GM10248 (cell line): ENCODE measurements at regions not wholly inside any gene's neighbourhood (a gene's known extent, or its start where the extent isn't known, plus 50 kb on each side); places are given as distances from the start of the nearest gene placed in this dataset.

ENCODE experiments used
- CTCF ChIA-PET: fragments of 300-600 bp; sonication (Branson Sonifier 250); formaldehyde crosslinking; extraction: SDS; loops from one replicate; lab custom pipeline; 2021; ENCODE audit warnings: antibody characterized with exemption; lab: Yijun Ruan, JAX
- POLR2A ChIA-PET: fragments of 350-650 bp; sonication (Branson Sonifier 250); formaldehyde crosslinking; extraction: SDS; loops from one replicate; lab custom pipeline; 2020; ENCODE audit warnings: antibody characterized with exemption; lab: Yijun Ruan, JAX
- DNase-seq: peaks from one replicate; pipeline ENCODE4 v3.0.0; 2012; ENCODE audit errors: extremely low spot score
- TF ChIP-seq, protein P1 (sequence below): IDR thresholded peaks from 2 replicates; pipeline ENCODE4 v1.5.1; 2012; ENCODE audit warnings: mild to moderate bottlenecking, low read depth; ENCODE audit errors: extremely low read depth, missing control alignments, control extremely low read depth

DNA sequence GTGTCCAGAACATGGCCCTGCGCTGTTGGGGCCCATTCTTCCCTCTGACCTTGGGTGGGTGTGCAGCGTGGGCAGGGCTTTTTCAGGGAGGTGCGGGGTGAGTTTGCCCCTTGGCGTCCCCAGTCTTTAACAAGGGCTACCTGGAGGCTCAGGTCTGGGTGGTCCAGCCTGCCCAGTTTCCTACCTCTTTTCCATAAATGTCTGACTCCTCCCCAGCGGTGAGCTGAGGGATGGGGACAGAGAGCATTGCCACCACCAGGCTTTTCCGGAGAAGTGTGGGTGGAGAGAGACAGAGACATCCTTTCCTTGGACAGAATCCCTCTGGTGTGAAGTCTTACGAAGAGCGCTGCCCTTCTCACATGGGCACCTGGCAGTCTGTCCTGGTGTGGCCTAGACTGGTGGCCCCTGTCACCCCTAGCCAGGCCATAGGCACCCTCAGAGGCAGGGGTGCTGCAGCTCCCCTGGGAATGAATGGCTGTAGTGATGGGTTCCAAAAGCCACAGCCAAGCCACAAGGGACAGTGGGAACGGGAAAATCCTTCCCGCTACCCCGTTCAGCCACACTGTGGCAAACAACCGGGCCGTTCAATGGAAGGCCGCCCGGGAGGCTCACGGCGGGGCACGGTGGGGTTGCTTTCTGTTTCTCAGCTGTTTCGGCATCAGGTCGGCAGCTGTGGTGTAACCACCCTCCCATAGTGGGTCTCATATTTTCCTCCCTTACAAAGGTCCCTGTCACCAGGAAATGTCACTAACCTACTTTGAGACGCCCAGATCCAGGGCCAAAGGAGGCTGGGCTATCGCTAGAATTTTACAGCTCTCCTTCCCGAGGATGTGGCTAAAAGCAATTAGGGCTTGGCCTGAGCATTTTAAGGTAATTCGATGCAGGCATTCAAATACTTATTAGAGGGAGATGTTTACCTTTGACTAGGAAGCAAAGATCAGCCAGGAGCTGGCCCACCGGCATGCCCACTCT is 61.9 kb upstream of the GSE1 start:
- ChIA-PET CTCF (interaction anchor here (1.2 to 4.5 kb wide), 5 partner anchors 24 to 203 kb away, joined by 3 to 21 read pairs (median 3); no protein-coding TSS in a partner anchor), POLR2A (no interaction called here)
- TF ChIP-seq, protein P1, sequence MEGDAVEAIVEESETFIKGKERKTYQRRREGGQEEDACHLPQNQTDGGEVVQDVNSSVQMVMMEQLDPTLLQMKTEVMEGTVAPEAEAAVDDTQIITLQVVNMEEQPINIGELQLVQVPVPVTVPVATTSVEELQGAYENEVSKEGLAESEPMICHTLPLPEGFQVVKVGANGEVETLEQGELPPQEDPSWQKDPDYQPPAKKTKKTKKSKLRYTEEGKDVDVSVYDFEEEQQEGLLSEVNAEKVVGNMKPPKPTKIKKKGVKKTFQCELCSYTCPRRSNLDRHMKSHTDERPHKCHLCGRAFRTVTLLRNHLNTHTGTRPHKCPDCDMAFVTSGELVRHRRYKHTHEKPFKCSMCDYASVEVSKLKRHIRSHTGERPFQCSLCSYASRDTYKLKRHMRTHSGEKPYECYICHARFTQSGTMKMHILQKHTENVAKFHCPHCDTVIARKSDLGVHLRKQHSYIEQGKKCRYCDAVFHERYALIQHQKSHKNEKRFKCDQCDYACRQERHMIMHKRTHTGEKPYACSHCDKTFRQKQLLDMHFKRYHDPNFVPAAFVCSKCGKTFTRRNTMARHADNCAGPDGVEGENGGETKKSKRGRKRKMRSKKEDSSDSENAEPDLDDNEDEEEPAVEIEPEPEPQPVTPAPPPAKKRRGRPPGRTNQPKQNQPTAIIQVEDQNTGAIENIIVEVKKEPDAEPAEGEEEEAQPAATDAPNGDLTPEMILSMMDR: no peak
- no peak for DNase-seq

DNA sequence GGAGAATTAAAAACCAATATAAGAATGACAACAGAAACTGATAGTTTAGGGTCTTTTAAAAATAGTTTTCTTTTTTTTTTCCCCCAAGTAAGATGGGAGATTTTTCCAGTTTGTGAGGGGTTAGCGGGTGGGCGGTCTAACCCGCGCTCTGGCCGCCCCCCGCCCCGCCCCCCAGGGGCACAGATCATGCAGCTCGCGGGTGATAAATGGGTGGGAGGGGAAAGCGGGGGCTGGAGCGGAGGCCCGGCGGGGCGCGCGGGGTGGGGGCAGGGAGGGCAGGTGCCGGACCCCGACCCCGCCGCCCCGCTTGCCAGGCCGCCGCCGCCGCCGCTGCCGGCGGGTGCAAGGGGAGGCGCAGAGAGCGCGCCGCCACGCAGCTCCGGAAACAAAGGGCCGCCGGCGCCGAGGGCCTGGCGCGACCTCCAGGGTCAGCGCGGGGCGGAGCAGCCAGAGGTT is 60.1 kb upstream of the GSE1 start:
- no peak for DNase-seq
- POLR2A ChIA-PET: interaction anchor here (0.6 to 0.8 kb wide), 2 partner anchors 9 to 246 kb away, joined by 3 to 5 read pairs; no protein-coding TSS in a partner anchor
- CTCF ChIA-PET: interaction anchor here (0.8 to 4.5 kb wide), 21 partner anchors 9 to 438 kb away, joined by 3 to 21 read pairs (median 3); partner anchors contain the start of gene GSE1
- TF ChIP-seq, protein P1: no peak

DNA sequence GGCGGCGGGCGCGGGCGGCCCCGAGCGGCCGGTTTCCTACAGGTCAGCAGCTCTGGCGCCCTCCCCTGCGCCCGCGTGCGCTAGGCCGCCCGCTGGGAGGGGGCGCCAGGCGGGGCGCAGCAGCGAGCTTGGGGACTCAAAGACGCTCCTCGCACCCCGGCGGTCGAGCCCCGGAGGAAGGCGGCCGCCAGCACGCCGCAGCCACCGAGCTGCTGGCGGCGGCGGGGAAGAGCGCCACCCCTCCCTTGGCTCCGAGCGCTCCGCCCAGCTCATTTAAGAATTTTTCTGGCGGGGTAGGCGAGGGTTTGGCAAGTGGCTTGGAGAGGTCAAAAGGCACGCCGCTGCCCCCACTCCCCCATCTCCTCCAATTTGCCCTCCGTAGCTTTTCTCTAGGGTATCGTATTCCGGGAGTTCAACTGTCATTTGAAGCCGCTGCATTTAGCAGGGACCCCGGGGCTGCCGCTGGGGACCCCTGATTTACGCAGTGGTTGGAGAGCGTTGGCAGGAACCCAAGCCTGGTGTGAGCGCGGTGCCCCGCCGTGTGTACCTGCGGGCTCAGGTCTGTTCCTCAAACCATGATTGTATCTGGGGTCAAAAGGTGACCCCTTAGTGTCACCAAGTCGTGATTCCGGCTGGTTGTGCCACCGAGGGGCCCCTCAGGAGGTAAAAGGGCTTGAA is 59.5 kb upstream of the GSE1 start:
- DNase-seq: peak; percentile 80
- TF ChIP-seq, protein P1: peak; percentile 43
- POLR2A ChIA-PET: interaction anchor here (0.8 to 1.1 kb wide), 2 partner anchors 9 to 60 kb away, joined by 3 to 4 read pairs; partner anchors contain the start of gene GSE1
- CTCF ChIA-PET: interaction anchor here (0.8 to 4.5 kb wide), 23 partner anchors 8 to 439 kb away, joined by 3 to 21 read pairs (median 3); partner anchors contain the start of gene GSE1

DNA sequence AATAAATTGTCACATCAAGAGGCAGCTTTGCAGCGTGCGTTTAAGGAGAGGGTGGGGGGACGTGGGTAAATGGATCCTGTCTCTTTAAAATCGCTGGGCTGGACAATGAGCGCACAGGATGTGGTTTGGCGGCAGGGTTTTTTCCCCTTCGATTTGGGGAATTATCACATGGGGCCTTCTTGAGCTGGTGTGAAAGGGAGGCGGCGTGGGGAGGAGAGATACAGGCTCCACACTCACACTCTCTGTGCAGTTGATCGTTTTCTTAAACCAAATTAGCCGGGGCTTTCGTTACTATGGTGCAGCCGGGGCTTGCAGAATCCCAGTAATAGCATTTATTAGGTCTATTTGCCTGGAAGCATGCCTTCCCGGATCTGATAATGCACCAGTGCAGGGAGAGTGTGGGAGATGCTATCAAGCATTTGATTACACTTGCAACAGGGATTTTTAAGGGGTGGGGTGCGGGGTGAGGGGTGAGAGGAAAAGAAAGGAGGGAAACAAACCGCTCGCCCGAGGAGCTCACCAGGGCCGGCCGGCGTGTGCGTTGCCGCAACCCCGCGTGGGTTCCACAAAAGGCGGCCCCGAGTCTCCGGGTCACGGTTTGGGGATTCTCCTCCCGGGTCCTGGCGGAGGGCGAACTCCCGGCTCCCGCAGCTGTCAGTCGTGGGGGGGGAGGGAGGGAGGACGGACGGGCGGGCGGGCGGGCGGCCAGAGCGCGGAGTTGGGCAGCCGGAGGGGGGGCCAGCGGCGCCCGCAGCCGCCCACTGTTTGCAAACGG is 58.8 kb upstream of the GSE1 start:
- TF ChIP-seq, protein P1: no peak
- ChIA-PET CTCF (interaction anchor here (0.9 to 4.5 kb wide), 15 partner anchors 7 to 134 kb away, joined by 3 to 21 read pairs (median 4); no protein-coding TSS in a partner anchor), POLR2A (interaction anchor here (0.9 to 1.4 kb wide), 4 partner anchors 14 to 394 kb away, joined by 4 to 6 read pairs (median 4); partner anchors contain the start of gene GSE1)
- DNase-seq: peak; percentile 89

DNA sequence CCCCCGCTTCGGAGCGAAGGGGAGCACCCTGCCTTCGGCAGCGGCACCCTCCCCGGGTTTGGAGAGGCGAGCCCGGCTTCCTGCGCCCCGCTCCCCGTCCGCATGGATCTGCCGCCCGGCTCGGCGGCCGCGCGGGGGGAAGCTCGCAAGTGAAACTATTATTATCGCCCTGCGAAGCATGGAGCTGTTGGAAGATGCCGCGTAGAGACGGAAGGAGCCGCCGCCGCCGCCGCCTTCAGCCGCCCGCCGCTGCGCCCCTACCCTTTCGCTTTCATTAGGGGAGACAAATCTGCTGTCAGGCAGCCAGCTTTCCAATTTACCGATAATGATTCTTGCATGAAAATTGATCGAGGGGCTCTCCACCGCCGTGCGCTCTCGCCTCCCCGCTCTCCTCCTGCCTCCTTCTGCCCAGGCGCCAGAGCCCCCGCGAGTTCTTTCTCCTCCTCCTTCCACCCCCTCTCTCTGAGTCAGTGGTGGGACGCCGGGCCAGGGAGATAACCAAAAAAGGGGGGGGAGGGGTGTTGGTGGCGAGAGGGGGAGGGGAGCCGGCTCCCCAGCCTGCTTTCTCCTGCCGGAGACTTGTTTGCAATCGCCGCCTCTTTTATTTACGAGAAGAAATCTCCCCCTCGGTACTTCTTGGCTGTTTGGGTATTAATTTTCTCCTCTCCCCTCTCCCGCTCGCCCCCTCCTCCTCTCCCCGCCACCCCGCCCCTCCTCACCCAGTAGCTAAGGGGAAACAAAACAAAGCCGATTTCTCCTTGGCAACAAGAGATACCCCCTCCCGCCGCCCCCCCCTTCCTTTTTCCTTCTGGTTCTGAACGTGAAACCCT is 58.0 kb upstream of the GSE1 start:
- POLR2A ChIA-PET: interaction anchor here (0.6 to 1.4 kb wide), 4 partner anchors 13 to 396 kb away, joined by 3 to 6 read pairs (median 4); no protein-coding TSS in a partner anchor
- CTCF ChIA-PET: interaction anchor here (0.9 to 4.5 kb wide), 12 partner anchors 9 to 135 kb away, joined by 3 to 21 read pairs (median 10); no protein-coding TSS in a partner anchor
- TF ChIP-seq, protein P1: no peak
- DNase-seq: peak; percentile 75
